SK-N-SH (cell line): ENCODE measurements at regions not wholly inside any gene's neighbourhood (a gene's known extent, or its start where the extent isn't known, plus 50 kb on each side); places are given as distances from the start of the nearest gene placed in this dataset.

Experiments used
- CTCF ChIP-seq: fragments of 200-600 bp; sonication (generic); IDR thresholded peaks from 2 replicates; pipeline ENCODE4 v1.6.1; 2017; ENCODE audit warnings: antibody characterized with exemption, mild to moderate bottlenecking, moderate library complexity
- POLR2AphosphoS5 ChIP-seq: IDR thresholded peaks from 2 replicates; pipeline ENCODE4 v1.6.1; 2012; ENCODE audit warnings: low read depth, low read length
- TAF1 ChIP-seq: IDR thresholded peaks from 2 replicates; pipeline ENCODE4 v1.6.1; 2012; ENCODE audit warnings: low read depth, mild to moderate bottlenecking, low read length, moderate library complexity, borderline replicate concordance
- TCF12 ChIP-seq: IDR thresholded peaks from 2 replicates; pipeline ENCODE4 v1.4.0; 2012
- USF2 ChIP-seq: fragments of 150-350 bp; IDR thresholded peaks from 2 replicates; pipeline ENCODE4 v1.6.1; 2017; ENCODE audit warnings: antibody characterized with exemption, low read length, low read depth, borderline replicate concordance
- YY1 ChIP-seq: IDR thresholded peaks from 2 replicates; pipeline ENCODE4 v1.4.0; 2012; ENCODE audit warnings: low read depth, mild to moderate bottlenecking
- TF ChIP-seq, protein P1 (sequence below): IDR thresholded peaks from 2 replicates; pipeline ENCODE4 v1.6.1; 2012; ENCODE audit warnings: mild to moderate bottlenecking, low read depth, low read length, moderate library complexity

GRCh38 chr6:141541581-141542324 lies 591.0 kb upstream of the GJE1 start:
- no peak for TF ChIP-seq CTCF
- TF ChIP-seq, protein P1, sequence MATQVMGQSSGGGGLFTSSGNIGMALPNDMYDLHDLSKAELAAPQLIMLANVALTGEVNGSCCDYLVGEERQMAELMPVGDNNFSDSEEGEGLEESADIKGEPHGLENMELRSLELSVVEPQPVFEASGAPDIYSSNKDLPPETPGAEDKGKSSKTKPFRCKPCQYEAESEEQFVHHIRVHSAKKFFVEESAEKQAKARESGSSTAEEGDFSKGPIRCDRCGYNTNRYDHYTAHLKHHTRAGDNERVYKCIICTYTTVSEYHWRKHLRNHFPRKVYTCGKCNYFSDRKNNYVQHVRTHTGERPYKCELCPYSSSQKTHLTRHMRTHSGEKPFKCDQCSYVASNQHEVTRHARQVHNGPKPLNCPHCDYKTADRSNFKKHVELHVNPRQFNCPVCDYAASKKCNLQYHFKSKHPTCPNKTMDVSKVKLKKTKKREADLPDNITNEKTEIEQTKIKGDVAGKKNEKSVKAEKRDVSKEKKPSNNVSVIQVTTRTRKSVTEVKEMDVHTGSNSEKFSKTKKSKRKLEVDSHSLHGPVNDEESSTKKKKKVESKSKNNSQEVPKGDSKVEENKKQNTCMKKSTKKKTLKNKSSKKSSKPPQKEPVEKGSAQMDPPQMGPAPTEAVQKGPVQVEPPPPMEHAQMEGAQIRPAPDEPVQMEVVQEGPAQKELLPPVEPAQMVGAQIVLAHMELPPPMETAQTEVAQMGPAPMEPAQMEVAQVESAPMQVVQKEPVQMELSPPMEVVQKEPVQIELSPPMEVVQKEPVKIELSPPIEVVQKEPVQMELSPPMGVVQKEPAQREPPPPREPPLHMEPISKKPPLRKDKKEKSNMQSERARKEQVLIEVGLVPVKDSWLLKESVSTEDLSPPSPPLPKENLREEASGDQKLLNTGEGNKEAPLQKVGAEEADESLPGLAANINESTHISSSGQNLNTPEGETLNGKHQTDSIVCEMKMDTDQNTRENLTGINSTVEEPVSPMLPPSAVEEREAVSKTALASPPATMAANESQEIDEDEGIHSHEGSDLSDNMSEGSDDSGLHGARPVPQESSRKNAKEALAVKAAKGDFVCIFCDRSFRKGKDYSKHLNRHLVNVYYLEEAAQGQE = no peak
- TF ChIP-seq YY1 = no peak
- no peak for TF ChIP-seq TCF12
- TF ChIP-seq USF2 = no peak
- no peak for TF ChIP-seq TAF1
- no peak for TF ChIP-seq POLR2AphosphoS5
